ENCODE measurements at regions not wholly inside any gene's neighbourhood (a gene's known extent, or its start where the extent isn't known, plus 50 kb on each side); places are given as distances from the start of the nearest gene placed in this dataset.
"Not testable (repeated sequence)": the region's sequence is repeated elsewhere in the genome, so short reads cannot be mapped to it uniquely, and the experiment has no call there.

DNA sequence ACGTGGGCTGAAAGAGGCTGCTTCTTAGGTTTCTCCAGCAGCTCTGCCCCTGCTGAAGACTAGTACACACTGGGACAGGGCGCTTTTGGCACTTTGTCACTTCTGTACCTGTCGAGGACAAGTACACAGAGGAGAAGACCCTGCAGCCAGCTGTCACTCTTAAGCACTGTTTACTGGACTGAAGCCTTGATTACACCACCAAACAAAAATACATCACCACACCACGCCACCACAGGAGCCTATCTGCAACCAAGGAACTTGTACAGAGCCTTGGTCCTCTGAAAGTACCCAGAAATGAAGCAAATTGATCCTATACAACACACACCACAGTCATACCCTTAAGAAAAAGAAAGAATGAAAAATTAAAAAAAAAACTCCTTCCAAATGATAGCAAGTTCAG, 1509.5 kb upstream of the TPTE start:
- TF ChIP-seq, protein P1, sequence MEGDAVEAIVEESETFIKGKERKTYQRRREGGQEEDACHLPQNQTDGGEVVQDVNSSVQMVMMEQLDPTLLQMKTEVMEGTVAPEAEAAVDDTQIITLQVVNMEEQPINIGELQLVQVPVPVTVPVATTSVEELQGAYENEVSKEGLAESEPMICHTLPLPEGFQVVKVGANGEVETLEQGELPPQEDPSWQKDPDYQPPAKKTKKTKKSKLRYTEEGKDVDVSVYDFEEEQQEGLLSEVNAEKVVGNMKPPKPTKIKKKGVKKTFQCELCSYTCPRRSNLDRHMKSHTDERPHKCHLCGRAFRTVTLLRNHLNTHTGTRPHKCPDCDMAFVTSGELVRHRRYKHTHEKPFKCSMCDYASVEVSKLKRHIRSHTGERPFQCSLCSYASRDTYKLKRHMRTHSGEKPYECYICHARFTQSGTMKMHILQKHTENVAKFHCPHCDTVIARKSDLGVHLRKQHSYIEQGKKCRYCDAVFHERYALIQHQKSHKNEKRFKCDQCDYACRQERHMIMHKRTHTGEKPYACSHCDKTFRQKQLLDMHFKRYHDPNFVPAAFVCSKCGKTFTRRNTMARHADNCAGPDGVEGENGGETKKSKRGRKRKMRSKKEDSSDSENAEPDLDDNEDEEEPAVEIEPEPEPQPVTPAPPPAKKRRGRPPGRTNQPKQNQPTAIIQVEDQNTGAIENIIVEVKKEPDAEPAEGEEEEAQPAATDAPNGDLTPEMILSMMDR (conservative IDR thresholded peaks at IDR 0.05 in 1 of 2, IDR thresholded peaks at IDR 0.05 in 1 of 2; ENCODE audit: low read depth in 1 of 2, low read length in 2 of 2), result not testable (repeated sequence)
- not testable (repeated sequence) for TF ChIP-seq EZH2 (IDR thresholded peaks at IDR 0.05; ENCODE audit: low read length, missing control alignments)
